GM18505 (cell line): ENCODE measurements at regions not wholly inside any gene's neighbourhood (a gene's known extent, or its start where the extent isn't known, plus 50 kb on each side); places are given as distances from the start of the nearest gene placed in this dataset.
A peak's percentile ranks its signal among the peaks of the same experiment; 100 is the strongest.
"Not testable (repeated sequence)": the region's sequence is repeated elsewhere in the genome, so short reads cannot be mapped to it uniquely, and the experiment has no call there.

ENCODE experiments used
- ATAC-seq: cut with Tn5 transposase; IDR thresholded peaks from one replicate; pipeline ENCODE4 v1.9.1; 2021; ENCODE audit not compliant: unreplicated experiment
- POLR2A ChIP-seq: IDR thresholded peaks from 4 replicates; pipeline ENCODE4 v1.6.1; 2011; ENCODE audit warnings: borderline replicate concordance; ENCODE audit not compliant: insufficient read depth, insufficient read length; ENCODE audit errors: extremely low read depth

GRCh38 chr15:22251422-22251821 is 171.1 kb downstream of the OR4M2 start:
- no peak for TF ChIP-seq POLR2A

GRCh38 chr15:22252047-22252446 is 171.7 kb downstream of the OR4M2 start:
- ATAC-seq, result not testable (repeated sequence)

More at GRCh38 chr15:22251422-22251821, 171.1 kb downstream of the OR4M2 start:
- no peak for ATAC-seq

GRCh38 chr15:22252521-22252920 is 172.2 kb downstream of the OR4M2 start:
- not testable (repeated sequence) for ATAC-seq

- not testable (repeated sequence) for ATAC-seq
These were observed 172.8 kb downstream of the OR4M2 start for GRCh38 chr15:22253002-22253675.

GRCh38 chr15:22253676-22254408 is 173.5 kb downstream of the OR4M2 start:
- ATAC-seq, result peak; percentile 79
- TF ChIP-seq POLR2A, result no peak

GRCh38 chr15:22254409-22255045 is 174.2 kb downstream of the OR4M2 start:
- peak; percentile 32 for ATAC-seq

- ATAC-seq, result not testable (repeated sequence)
These were observed 175.3 kb downstream of the OR4M2 start for GRCh38 chr15:22255606-22256005.

- ATAC-seq, result not testable (repeated sequence)
These were observed 176.2 kb downstream of the OR4M2 start for GRCh38 chr15:22256389-22257046.

- no peak for ATAC-seq
- no peak for TF ChIP-seq POLR2A
These were observed 177.0 kb downstream of the OR4M2 start for GRCh38 chr15:22257047-22258008.

- TF ChIP-seq POLR2A, result no peak
- no peak for ATAC-seq
These were observed 177.7 kb downstream of the OR4M2 start for GRCh38 chr15:22258009-22258397.

GRCh38 chr15:22258398-22259150 is 178.2 kb downstream of the OR4M2 start:
- TF ChIP-seq POLR2A, result no peak

GRCh38 chr15:22259151-22259750 is 178.9 kb downstream of the OR4M2 start:
- not testable (repeated sequence) for ATAC-seq

More at GRCh38 chr15:22258398-22259150, 178.2 kb downstream of the OR4M2 start:
- ATAC-seq, result no peak
